IPS DF 4.7 (cell line): ENCODE measurements at regions not wholly inside any gene's neighbourhood (a gene's known extent, or its start where the extent isn't known, plus 50 kb on each side); places are given as distances from the start of the nearest gene placed in this dataset.
"Not testable (repeated sequence)": the region's sequence is repeated elsewhere in the genome, so short reads cannot be mapped to it uniquely, and the experiment has no call there.

Experiments used
- DNase-seq: peaks from one replicate; pipeline ENCODE4 v3.0.0-alpha.2; 2013; ENCODE audit warnings: low spot score; ENCODE audit errors: extremely low read depth

DNA sequence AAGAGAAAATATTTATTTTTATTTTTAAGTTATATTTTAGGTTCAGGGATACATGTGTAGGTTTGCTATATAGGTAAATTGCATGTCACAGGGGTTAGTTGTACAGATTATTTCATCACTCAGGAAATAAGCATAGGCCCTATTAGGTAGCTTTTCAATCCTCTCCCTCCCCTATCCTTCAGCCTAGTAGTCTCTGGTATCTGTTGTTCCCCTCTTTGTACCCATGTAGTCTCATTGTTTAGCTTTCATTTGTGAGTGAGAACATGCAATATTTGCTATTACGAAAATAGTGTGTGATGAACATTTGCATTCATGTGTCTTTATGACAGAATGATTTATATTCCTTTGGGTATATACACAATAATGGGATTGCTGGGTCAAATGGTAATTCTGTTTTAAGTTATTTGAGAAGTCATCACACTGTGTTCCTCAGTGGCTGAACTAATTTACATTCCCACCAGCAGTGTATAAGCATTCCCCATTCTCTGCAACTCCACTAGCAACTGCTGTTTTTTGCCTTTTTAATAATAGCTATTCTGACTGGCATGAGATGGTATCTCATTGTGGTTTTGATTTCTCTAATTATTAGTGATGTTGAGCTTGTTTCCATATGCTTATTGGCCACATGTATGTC is 863.3 kb downstream of the TTLL7 start:
- DNase-seq = not testable (repeated sequence)

DNA sequence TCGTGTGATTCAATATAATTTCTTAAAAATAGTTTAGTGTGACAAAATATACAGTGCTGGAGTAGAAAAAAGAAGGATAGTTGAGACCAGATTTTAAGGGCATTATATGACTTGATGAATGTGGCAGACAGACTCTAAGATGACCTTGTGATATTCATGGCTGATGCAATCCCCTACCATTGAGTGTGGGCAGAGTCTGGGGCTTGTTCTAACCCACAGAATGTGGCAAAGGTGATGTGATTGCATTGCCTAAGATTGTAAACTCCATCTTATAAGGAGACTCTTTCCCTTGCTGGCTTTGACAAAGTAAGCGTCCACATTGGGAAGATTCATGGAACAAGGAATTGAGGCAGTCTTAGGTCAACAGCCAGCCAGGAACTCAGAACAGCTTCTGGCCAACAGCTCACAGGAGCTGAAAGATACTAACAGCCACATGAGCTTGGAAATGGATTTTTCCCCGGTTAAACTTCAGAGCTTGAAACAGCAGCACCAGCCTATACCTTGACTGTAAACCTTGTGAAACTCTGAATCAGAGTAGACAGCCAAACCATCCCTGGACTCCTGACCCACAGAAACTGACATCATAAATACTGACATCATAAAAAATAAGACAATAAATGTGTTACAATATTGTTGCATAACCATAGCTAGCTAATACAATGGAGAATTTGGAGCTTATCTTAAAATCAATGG is 864.5 kb downstream of the TTLL7 start:
- not testable (repeated sequence) for DNase-seq

DNA sequence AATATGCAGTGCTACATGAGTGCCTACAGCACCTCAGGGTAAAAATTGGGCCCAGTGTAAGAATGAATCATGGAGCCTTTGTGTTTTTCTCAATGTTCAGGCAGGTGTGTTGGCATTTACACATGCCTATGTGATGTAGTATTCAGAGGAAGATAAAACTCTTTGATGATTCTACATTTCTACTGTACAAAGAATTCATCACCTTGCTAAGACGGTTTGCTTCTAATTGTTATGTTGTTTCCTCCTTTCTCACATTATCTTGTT is 867.3 kb downstream of the TTLL7 start:
- DNase-seq = no peak

DNA sequence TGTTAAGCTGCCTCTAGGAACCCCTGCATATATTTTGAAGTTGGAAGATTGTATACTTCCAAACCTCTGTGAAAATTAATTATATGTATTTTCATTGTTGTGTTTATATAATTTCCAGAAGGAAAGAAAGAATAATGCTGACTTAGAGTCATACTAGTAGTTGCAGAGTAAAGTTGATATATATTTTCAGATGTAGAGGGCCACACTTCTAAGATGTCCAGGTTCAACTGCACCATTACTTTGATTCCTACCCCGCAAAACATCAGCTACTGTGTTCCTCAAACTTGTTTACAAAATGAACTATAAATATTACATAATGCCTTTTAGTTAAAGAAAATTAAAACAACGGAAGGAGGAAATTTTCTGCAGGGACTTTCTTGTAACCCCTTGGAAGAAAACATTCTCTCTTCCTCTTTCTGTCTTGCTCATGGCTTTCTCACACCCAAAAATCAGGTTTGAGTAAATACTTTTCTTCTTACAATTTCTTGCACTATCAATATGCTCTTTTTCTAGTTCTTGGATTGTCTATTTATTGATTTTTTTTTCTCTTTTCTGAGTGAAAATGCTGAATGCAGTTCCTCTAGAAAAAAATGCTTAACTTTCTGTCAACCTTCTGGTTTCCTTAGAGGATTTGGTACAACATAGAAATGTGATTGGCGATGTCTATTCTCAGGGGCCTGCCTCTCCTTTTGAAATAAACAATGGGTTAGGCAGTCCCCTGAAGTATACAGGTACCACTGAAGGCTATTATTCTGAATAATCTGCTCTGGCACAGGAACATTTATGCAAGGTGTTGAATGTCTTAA is 867.8 kb downstream of the TTLL7 start:
- DNase-seq = no peak

DNA sequence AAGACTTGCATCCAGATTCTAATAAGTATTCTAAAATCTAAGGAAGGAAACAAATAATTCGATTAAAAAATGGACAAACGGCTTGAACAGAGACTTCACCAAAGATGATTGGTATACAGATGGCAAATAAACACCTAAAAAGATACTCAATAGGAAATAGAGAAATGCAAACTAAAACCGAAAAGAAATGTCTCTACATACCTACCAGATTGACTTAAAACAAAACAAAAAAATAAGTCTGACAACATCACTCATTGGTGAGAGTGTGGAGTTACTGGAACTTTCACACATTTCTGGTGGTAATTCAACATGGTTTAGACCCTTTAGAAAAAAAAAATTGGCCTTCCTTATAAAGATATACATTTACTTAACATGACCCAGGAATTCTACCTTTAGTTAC is 869.8 kb downstream of the TTLL7 start:
- no peak for DNase-seq

DNA sequence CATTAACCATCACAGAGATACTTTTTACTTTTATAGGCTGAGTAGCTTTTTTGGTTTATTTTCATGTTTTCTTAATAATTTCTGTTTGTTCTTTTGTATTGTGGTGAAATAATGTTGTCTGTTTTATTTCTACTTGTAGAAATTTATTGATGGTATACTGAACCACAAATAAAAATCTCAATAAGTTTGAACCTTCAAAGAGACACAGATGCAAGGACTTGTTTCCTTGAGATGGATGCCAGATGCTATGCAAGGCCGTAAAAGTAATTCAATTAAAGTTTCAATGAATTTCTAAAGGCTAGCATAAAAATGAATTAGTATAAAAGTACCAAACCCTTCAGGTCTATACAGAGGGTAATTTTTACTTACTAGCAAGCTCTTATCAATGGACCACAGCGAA is 873.5 kb downstream of the TTLL7 start:
- DNase-seq = no peak

DNA sequence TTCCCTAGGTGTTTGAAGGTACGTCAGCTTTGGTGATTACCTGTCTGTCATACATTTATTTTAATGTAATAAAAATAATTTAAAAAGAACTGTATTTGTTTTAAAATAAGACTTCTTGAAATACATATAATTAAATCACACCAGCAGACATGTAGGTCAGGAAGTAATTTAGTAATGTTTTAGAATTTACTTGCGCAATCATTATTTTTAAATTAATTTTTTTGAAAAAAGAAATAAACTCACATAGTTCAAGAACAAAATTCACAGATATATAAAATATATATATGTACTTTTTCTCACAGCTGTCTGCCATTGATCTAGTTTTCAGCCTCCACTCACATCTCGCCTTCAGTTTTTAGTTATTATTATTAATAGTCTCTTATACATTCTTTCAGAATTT is 875.9 kb downstream of the TTLL7 start:
- no peak for DNase-seq

DNA sequence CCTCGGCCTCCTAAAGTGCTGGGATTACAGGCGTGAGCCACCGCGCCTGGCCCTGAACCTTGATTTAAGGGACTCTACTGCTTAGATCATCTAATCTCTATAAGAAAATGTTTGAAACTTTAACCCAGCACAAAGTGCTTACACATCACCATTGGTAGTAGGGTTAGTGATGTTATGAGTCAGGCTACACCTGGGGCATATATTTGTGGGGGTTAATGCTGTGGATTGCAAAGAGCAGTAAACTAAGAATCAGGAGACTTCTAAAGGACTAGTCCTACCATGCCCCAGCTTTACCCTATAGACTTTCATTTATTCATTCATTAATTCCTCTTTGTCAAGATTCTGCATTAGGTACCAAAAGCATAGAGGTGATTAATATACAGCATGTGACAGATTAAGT is 880.5 kb downstream of the TTLL7 start:
- DNase-seq = no peak

DNA sequence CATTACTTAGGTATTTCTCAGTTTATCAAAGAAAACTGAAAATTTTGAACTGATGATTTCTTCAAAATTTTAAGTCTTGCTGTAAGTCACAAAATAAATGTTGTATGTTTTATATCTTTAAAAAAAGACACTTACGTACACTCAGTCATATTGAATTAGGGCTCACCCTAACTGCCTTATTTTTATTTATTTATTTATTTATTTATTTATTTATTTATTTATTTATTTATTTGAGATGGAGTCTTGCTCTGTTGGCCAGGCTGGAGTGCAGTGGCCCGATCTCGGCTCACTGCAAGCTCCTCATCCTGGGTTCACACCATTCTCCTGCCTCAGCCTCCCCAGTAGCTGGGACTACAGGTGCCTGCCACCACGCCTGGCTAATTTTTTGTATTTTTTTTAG is 881.9 kb downstream of the TTLL7 start:
- DNase-seq = not testable (repeated sequence)

DNA sequence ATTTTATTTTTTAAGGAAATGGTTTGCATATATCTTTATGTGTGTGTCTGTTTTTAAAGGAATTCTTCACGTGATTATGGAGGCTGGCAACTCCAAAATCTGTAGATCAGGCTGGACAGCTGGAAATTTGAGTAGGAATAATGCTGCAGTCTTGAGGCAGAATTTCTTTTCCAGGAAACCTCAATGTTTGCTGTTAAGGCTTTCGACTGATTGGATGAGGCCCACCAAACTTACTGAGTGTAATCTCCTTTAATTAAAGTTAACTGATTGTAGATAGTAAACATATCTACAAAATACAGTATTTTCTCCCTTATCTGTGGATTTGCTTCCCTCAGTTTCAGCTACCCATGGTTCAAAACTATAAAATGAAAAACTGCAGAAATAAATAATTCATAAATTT is 883.1 kb downstream of the TTLL7 start:
- no peak for DNase-seq

DNA sequence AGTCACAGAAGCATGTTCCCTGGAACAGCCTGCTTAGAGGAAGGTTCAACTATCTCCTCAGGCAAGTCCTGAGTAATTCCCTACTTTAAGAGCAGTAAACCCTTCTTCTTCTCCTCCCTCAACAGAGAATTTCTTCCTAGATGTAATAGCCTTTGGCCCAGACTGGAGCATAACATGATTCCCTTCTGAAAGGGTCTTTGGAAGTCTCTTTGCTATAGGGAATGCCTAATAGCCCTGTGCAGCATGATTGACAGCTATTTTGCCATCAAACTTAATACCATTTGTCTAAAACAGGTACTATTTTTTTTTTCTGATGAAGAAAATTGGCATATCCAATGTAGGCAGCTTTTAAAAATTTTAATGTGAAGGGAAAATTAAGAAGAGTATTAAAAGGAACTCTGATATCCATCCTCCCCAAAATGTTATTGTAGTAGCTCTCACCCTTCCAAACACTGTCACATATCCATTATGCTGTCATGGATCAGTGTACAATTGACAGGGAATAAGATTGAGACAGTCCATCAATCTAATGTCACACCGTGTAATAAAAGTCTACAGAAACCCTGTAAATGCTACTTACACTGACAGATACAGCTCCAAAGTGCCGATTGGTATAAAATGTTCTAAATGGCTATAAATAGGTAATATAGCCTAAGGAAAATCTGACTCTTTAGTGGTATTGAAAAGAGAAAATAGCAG is 884.6 kb downstream of the TTLL7 start:
- no peak for DNase-seq

DNA sequence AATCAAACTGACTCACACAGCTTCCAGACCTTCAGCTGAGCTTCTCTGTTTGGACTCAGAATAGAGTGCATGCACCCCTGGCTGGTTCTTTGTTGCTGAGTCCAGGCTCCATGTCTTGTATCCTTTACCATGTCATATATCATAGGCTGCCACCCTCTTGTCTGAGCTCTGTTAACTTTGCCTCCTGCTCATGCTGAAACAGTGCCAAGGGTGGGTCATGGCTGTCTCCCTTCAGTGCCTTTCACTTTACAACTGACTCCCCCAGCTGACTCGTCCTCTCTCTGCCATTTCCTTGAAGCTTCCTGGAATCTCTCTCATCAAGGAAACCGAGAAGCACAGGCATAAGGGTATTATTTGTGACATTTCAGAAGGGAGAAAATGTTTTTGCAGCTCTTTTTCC is 885.3 kb downstream of the TTLL7 start:
- DNase-seq = no peak

DNA sequence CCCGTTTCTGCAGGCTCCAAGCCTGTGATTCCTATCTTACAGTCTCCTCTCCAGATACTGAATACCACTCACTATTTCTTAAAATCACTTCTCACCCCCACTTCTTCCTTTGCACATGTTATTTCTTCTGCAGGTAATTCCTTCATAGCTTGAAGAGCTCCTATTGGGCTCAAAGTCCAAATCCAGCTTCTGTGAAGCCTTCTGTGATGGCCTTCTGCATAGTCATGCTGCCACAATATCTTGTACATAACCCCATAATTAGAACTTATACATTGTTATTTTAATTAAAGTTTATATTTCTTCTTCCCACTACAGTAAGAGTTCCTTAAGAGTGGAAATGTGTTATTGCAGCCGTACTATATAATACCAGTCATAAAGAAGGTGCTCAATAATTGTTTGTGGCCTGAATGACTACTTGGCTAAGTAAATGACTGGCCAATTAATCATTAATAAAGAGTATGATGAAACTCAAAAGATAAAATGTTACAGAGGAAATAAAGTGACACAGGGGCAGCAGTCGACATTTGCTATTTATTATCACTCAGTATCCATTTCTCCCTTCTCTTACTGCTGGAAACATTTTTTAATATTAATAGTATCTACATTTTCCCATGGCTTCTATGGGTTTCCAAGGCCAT is 886.6 kb downstream of the TTLL7 start:
- no peak for DNase-seq

DNA sequence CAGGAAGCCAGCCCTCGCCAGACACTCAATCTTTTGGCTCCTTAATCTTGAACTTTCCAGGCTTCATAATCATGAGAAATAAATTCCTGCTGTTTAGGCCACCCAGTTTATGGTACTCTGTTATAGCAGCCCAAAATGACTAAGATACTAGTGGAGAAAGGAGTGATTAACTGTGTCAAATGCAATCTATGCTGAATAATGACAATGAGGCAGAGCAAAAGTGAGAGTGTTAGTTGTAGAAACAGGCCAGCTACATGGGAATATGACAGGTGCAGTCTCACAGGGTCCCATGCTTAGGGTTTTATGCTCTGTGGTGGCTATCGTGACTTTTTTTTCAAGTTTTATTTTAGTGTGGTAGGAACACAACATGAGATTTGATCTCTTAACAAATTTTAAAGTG is 888.8 kb downstream of the TTLL7 start:
- no peak for DNase-seq

DNA sequence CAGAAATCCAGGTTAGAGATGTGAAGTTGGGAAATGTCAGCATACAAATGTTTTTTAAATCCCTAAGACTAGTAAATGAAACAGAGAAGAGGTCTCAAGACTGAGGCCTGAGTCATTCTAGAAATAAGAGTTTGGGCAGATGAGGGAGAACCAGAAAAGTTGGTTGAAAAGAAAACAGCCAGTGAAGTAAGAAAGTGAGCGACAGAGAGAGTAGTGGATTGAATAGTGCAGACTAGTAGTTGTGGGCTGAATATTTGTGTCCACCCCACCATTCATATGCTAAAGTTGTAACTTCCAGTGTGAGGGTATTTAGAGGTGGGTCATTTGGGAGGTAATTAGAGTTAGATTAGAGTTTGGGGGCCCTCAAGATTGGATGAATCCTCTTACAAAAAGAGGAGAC is 889.2 kb downstream of the TTLL7 start:
- no peak for DNase-seq

DNA sequence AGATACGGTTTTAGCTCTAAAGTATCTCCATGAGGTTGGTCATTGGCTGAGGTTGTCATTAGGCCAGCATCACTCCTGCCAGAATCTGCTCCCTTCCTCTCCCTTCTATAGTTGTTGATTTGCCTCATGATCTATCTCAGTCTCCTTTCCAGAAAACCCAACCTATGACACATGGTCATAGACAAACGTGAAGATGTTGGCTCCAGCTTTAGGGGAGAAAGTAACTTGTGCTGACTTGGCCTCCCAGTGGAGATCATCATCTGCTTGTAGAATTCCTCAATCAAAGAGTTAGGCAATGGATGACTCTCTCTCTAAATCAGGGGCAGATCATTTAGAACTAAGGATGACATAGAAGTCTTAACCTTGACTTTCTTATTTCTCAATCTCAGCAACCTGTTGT is 894.4 kb downstream of the TTLL7 start:
- DNase-seq = no peak

DNA sequence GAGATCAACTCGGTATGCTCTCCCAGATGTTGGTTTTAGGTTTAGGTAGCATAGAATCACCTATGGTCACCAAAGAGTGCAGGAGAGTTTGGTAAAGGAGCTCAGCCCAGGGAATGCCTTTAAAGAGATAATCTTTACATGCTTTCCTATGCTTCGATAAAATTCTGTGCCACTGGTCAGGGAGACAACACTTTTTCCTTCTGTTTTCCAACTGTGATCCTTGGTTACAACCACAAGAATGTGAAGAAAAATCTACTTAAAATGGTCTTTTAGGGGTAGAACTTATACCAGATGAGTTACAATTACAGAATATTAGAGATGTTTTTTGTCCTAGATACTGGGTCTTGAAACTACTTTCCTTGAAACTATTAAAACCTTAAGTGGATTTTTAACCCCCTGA is 895.6 kb downstream of the TTLL7 start:
- no peak for DNase-seq

DNA sequence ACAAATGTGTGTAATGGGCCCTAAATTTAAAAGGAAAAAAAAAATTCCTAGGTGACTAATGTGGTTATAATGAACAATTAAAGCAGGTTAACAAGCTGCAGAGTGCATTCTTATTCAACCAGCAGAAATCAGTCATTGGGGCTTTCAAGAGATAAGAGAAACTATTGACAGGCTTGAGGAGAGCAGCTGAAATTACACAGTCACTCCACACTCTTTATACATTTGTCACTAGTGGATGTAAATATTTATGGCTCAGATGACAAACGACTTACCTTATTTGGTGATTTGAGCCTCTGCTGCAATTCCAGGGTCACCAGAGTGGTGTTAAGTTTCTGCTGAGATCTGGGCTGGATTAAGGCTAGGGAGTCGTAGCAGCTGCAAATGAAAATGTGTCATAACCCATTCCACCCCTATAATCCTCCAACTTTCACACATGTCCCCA is 896.3 kb downstream of the TTLL7 start:
- DNase-seq = no peak

DNA sequence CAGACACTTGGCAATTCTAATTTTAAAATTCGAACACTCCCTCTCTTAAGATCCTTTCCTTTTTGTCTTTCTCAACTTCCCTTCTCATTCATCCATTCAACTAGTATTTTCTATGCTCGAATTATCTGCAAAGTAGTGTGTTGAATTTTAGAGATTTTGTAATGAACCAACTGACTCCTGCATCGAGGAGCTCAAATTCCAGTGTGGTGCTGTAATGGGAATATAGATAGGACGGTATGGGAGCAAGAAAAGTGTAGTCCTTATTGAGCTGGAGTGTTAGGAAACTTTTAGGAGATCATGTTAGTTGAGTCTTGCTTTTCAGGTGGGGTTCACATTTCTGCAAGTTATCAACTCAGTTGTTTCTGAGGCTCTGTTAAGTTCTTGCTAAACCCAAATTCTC is 897.5 kb downstream of the TTLL7 start:
- no peak for DNase-seq

DNA sequence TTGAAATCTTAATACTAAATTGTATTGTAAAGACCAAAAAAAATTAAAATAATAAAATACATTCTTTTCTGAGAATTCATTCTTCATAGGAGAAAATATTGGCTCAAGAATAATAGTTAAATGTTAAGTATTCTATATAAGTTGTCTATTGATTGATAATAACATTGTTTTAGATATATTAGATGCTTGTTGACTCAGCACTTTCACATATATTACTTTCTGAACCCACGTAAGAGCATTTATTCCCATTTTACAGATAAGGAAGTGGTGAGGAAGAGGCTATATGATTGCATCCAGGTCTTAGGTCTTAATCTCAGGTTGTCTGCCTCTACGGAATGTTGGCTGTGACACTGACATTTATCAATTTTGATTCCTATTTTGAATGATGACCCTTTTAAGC is 898.8 kb downstream of the TTLL7 start:
- no peak for DNase-seq

DNA sequence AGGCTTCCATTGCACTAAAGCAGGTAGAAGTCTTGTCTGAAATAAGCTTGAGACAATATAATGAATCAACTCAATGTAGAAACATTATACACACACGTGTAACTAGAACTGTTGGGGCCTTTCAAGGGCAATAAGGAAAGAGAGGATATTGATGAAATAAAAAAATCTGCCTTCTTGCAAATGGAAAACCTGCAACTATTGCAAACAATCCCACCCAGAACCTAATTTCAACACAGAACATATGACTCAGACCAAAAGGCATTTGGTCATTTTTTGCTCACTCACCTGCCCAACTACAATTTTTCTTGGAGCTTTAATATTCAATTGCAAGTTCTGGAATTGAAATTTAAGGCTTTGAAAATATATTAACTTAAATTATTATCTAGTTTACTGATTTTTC is 900.1 kb downstream of the TTLL7 start:
- no peak for DNase-seq

DNA sequence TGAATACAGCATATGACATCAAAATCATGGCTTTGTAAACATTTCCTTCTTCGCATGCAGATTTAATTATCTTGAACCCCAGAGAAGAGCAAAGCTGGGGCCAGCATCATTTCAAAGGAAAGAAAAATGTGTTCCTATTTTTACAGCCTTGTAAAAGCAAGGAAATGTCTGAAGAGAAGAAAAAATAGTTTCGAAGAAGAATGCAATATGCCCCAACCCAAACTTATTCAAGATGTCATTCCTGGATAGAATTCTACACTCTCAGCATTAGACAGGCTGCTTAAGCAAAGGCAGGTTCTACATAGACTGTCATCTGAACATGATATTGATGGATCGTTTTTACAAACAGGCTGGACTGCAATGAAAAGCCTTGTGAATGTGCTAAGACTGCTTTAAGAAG is 900.8 kb downstream of the TTLL7 start:
- no peak for DNase-seq
